IPS DF 4.7 (cell line): ENCODE measurements at regions not wholly inside any gene's neighbourhood (a gene's known extent, or its start where the extent isn't known, plus 50 kb on each side); places are given as distances from the start of the nearest gene placed in this dataset.
"Not testable (repeated sequence)": the region's sequence is repeated elsewhere in the genome, so short reads cannot be mapped to it uniquely, and the experiment has no call there.

Experiments
- DNase-seq: peaks from one replicate; pipeline ENCODE4 v3.0.0-alpha.2; 2013; ENCODE audit warnings: low spot score; ENCODE audit errors: extremely low read depth

DNA sequence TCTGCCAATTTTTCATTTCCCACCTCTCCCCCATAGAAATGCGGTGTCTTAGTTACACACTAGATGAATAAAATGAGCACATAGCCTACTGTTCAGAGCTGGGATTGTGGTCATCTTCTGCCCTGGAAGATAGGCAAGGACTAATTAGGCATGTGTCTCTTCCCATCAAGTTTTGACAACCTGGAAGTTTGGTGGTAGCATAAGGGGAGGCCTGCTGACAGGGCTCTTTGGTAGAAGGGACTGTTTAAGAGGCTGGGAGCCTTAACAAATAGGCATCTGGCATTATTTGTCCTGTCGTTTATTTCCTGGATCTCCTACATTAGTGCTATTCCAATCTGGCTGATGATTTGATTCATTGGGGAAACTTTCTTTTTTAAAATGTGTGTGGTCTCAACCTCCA is 512.3 kb downstream of the ZNF385D start:
- DNase-seq, result no peak

DNA sequence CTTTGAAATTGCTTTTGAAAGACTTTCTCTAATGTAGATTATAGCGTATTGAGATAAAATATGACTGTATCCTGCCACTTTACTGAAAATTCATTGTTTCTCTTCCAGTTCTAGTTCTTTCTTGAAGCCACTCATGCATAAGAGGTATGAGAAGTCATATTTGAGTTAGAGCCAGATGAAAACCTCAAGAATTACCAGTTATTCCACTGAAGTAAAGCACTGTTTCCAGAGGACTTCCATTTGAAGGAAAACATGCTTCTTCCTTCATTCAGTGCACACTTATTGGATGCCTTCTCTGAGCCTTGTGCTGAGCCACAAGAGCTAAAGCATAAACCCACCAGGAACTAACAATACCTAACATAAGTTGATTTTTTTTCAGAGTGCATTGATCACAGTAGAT is 513.4 kb downstream of the ZNF385D start:
- no peak for DNase-seq

DNA sequence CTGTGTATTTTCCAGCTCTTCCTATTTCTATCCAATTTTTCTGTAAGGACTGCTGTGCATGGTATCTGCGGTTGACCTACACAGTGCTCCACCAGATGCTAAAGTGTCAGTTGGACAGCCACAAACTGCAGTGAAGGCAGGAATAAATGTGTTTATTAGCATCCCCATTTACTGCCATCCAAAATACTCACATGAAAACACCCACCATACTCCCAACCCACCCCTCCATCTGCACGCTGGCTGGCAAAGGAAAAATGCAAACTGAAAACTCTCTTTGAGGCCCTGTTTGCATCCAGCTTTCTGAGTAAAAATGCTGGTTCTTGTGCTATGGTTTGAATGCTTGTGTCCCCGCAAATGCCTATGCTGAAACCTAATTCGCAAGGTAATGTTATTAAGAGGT is 515.5 kb downstream of the ZNF385D start:
- DNase-seq, result no peak

DNA sequence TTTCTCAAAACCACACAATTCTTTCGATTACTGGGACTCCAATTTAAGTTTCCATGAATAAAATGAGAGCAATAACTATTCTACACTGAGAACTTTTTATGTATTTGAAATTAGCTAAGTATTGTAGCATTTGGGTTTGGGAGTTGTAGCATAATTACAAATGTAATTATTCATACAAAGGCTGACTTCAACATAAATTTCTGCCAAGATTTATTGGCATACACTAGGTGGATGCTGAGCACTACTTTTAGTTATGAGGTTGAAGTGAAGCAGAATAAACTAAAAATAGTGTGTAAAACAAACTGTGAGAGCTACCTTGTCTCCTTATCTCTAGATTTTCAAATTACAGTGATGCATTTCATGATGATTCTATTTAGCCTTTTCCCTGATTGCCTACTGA is 516.1 kb downstream of the ZNF385D start:
- no peak for DNase-seq

DNA sequence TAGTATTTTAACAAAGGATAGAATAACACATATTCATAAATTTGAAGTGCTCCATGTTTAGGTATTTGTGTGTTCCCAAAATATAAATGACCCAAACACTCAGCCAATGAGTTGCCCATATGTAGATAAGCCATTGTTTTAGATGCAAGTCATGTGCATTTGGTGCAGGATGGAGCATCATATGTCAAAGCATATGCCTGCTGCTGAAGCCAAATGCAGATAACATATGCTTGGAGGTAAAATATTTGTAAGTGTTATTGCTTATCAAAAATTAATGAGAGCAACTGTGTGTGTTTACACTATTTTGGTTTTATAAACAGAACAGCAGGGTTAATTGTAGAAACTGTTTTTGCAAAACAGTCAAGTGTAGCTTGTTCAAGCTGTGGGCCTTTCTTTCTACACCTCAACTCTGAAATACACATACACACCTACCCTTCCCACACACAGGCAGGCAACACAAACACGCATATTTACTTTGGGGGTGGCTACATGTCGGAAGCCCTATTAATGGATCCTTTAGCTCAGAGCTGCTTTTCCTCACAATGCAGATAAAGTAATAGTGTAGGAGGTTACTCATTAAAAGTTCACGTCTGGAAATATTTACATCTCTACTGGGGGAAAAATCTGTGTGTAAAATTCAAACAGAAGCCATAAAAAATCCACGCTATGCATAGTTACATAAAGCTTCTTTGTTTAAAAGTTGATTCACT is 521.4 kb downstream of the ZNF385D start:
- no peak for DNase-seq

DNA sequence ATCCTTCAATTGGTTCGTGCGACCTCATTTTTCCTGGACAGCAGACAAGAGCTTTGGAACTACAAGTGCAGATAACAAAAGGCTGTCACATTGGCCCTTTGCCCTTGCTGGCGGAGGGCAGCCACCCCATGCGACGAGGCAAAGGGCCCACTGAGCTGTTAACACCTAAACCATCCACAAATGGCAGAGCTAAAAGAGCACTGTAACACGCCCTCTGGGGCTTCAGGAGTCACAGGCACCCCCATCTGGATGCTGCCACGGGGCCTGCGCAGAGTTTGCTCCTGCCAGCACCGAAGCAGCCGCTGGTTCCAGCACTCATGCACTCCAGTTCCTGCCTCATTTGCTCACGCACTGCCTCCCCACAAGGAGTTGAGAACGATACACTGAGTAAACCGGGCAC is 524.9 kb downstream of the ZNF385D start:
- no peak for DNase-seq

DNA sequence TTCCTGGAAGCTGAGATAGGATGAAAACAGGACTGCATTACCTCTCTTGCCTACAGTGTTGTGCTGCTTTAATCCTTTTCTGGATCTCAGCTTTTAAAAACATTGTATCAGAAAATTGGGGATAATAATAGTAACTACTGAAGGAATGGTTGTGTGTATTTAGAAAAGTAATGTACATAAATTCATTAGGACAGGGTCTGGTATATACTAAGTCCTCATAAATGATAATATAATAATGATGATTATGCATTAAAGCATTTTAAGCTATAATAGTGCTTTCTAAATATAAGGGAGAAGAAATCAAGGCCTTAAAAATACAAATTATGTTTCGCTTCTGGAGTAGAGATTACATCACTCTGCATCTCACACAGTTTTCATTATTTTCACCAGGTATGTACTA is 530.1 kb downstream of the ZNF385D start:
- DNase-seq, result no peak

DNA sequence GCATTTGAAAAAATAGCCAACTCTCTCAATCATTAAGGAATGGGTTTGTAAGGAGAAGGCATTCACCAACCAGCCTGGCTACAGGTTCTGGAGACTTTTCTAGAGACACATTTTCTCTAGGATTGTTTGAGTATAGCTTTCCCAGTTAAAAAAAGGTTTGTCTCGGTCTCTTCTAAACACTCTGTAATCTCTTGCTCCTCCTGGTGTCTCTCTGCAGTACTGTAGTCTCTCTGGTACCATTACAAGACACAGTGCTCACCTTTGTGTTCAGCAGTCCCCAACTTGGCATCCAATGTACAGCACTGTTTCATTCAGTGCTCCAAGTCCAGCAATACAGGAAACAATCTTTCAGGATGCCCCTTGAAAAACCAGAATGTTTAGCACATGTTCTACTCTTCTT is 534.4 kb downstream of the ZNF385D start:
- peak; percentile 22 for DNase-seq

DNA sequence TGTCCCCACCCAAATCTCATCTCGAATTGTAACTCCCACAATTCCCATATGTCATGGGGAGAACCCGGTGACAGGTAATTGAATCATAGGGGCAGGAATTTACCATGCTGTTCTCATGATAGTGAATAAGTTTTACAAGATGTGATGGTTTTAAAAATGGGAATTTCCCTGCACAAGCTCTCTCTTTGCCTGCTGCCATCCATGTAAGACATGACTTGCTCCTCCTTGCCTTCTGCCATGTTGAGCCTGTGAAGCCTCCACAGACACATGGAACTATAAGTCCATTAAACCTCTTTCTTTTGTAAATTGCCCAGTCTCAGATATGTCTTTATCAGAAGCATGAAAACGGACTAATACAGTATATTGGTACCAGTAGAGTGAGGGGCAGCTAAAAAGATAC is 546.9 kb downstream of the ZNF385D start:
- not testable (repeated sequence) for DNase-seq

DNA sequence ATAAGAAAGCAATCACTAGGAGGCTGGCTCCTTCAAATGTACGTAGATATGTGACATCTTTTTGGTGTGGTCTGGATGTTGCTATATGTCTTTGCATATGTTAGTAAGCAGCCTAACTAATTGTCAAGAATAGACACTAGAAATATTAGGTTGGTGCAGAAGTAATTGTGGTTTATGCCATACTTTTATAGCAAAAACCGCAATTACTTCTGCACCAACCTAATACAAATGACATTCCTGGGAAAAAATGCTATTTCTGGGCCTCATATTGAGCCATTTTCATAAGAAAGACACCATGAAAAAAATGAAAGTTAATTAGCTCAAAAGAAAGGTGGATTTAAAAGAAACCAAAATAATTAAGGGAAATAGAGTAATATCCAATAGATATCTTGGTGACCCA is 555.8 kb downstream of the ZNF385D start:
- no peak for DNase-seq

DNA sequence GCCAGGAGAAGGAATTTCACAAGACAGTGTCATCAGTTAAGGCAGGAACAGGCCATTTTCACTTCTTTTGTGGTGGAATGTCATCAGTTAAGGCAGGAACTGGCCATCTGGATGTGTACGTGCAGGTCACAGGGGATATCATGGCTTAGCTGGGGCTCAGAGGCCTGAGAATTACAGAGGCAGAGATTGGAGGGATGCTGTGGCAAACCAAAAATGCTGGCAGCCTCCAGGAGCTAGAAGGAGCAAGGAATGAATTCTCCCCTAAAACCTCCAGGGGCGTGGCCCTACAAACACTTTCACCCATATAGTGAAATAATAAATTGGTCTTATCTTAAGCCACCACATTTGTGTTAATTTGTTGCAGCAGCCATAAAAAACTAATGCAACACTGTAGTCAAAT is 557.0 kb downstream of the ZNF385D start:
- DNase-seq, result not testable (repeated sequence)

DNA sequence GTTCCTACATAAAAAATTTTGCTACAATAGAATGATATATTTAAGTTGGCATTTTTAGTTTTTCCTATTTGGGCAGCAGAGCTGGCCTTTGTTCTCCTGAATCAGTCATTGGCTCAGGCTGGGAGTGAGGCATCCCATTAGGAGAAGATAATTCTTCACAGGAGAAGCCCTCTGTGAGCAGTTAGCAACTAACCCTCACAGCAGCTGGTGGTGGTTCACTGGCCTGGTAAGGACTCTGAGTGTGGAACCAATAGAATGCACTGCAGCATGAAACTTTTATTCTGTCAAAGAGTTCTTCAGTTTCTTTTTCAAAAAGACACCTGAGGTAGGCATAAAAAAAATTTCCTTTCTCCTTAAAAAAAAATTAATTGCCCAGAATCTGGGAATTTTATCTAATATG is 562.6 kb downstream of the ZNF385D start:
- no peak for DNase-seq

DNA sequence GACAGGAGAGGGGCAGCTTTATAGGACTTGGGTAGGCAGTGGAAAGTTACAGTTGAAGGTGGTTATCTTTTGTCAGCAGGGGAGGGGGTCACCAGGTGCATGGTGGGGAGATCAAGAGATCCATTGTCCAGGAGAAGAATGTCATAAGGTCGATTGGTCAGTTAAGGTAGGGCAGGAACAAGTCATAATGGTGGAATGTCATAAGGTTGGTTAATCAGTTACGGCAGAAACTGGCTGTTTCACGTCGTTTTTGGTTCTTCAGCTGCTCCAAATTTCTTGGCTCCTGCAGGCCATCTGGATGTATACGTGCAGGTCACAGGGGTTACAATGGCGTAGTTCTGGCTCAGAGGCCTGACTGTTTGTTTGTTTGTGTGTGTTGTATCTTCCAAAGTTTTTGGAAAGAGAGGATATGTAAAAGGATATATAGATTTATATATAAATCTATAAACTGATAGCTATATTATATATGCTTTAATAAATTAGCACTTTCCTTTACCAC is 565.1 kb downstream of the ZNF385D start:
- no peak for DNase-seq

DNA sequence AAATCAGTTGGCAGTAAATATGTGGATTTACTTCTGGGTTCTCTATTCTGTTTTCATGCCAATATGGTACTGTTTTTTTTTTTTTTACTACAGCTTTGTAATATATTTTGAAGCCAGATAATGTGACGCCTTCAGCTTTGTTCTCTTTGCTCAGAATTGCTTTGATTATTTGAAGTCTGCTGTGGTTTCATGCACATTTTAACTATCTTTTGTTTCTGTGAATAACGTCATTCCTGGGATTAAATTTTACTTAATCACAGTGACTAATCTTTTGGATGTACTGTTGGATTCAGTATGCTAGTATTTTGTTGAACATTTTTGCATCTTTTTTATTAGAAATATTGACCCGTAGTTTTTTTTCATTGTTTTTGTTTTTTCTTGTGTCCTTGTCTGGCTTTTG is 576.5 kb downstream of the ZNF385D start:
- DNase-seq, result no peak

DNA sequence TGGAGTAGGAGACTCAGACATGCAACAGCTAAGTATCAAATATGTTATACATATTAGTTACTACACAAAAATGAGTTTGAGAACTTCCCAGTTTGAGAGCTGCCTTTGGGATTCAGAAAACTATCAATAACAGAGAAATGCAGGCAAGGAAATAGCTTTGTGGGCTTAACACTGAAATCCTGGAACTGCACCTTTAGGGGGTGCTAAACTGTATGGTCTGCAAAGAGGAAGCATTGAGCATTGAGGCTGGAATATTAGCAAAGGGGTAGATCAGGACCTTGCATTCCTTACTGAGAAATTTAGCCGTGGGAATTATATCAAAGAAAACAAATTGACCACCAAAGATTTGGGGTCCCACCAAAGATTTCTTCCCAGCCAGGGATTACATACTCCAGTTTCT is 580.0 kb downstream of the ZNF385D start:
- peak; percentile 41 for DNase-seq

DNA sequence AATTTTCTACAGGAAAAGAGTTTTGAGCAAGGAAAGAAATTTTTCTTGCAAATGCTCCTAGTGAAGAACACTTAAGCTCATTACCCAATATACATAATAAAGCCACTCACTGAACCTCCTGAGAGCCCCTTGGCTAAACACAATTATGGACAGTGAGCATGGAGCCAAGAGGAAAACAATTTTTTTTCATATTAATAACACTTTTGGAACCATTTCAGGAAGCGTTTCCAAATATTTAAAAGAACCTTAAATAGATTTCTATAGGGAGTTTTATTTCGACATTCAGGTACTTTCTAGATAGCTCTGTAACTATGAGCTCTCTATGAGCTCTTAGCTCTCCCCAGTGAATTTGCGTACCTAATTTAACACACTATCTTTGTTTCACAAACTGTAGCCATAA is 581.1 kb downstream of the ZNF385D start:
- no peak for DNase-seq

DNA sequence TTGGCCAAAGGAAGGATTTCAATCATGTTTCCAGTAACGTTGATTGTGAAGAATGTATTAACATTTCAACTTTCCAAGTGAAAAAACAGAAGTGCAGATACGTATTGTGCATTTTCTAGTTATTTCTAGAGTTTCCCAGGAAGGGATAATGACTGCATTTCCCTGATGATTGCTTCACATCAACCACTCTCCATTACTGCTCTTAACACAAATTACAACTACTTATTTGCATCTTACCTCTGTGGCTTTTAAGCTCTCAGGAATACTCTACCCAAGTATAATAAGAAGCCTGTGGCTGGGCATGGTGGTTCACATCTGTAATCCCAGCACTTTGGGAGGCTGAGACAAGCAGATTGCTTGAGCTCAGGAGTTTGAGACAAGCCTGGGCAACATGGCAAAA is 582.5 kb downstream of the ZNF385D start:
- no peak for DNase-seq

DNA sequence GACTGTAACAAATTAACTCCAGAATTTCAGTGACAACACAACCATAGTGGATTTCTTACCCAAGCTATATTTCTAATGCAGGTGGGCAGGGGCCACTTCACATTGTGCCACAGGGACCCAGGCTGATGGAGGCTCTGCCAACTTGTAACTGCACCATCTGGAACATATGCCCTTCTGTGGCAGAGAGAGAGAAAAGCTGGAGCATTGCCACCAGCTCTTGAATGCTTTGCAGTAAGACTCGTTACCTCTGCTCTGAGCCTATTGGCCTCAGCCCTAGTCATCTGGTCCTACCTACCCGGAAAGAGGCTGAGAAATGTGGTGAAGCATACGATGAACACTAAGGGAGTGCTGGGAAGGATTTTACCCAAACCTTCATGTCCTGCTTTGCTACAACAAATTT is 587.1 kb downstream of the ZNF385D start:
- no peak for DNase-seq

DNA sequence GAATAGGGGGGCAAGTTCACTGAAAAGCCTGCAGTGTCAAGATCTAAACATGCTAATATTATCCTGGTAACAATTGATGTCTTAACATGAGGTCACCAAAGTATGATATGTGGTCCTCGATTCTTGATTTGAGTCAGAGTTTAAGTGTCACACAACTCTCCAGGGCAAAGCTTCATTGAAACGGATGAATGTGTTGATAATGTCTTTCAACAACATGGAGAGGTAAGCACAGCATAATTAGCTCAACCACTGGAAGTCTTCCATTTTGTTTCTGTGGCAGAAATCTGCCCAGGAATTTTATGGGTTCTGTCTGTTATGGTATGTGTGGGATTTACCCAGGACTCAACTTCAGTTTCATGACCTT is 591.5 kb downstream of the ZNF385D start:
- DNase-seq, result no peak

DNA sequence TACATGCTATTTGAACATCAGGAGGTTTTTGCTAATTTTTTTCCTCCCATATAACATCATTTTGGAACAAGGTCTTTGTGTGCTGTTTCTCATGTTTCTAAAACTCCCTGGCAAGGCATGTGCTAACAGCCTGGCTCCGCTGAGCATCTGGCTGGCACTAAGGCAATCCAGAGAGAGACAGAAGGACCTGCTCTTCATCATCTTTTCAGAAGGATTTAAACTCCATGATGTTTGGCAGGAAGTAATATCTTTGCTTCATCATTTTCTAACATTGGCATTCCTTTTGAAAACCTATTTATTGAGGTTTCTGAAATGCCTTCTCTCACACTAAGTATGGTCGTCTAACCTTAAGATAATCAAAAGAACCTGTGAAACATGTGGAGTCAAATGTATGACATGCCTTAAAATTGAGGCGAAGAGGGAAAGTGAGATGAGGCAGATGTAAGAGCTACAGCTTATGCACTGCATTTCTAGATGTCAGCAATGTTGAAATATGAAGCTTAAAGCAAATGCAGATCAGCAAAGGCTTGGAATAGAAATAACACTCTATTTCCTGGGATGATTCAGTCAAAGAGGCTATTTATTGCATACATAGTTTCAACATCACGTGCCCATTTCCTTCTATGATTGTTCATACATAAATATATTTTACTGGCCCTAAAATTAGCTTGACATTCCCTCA is 592.0 kb downstream of the ZNF385D start:
- no peak for DNase-seq

DNA sequence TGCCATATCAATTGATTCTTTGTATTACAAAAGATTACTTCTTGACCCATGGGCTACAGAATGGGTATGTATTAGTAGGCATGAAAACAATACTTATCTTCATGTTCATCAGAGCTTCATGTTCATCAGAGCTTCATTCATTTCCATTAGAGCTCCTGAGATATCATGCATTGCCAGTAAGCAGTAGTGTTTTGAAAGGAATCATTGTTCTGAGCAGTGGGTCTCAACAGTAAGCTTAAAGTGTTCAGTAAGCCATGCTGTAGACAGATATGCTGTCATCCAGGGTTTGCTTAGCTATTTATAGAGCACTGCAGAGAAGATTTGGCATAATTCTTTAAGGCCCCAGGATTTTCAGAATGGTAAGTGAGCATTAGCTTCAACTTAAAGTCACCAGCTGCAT is 596.1 kb downstream of the ZNF385D start:
- DNase-seq, result no peak

DNA sequence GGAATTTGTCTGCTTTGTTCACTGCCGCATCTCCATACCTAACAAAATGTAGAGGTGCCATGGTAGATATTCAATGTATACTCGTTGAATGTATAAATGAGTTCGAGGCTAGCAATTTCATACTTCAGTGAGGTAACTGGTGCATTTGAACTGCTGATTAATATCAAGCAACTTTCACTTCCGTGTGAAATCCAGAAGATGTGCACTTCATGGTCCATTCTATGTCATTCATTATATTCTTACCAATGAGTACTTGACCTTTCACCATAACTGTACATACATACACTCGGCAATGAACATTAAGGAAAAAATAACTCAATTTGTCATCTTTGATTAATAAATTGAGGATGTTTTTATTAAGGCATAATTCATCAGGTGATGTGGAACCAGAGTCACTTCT is 598.5 kb downstream of the ZNF385D start:
- DNase-seq, result no peak

DNA sequence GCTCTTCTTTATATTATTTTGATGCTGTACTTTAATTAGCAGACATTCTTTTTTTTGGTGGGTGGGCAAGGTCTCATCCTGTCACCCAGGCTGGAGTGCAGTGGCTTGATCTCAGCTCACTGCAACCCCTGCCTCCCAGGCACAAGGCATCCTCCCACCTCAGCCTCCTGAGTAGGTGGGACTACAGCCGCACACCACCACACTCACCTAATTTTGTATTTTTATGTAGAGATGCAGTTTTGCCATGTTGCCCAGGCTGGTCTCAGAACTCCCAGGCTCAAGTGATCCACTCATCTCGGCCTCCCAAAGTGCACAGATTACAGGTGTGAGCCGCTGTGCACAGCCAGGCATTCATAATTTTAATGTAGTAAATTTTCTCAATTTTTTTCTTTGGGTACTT is 608.1 kb downstream of the ZNF385D start:
- no peak for DNase-seq
